Stomach (tissue), 4 donors: ENCODE measurements at regions not wholly inside any gene's neighbourhood (a gene's known extent, or its start where the extent isn't known, plus 50 kb on each side); places are given as distances from the start of the nearest gene placed in this dataset.

Experiments
- CTCF ChIP-seq, 7 experiments: fragments of 450-650 bp in 4 of 7; fragments of 200-600 bp in 3 of 7; sonication (generic) in 3 of 7; IDR thresholded peaks; one replicate each; pipeline ENCODE4 v1.5.1; 2016 to 2019; ENCODE audit warnings: antibody characterized with exemption in 7 of 7, control low read depth in 2 of 7, mild to moderate bottlenecking in 1 of 7
- EP300 ChIP-seq: sonication (generic); formaldehyde crosslinking; IDR thresholded peaks from one replicate; pipeline ENCODE4 v1.6.1; 2017; ENCODE audit warnings: antibody characterized with exemption

- TF ChIP-seq CTCF (IDR thresholded peaks at IDR 0.05) (no peak), EP300 (no peak)
Measured at GRCh38 chr5:142427529-142427928, 102.7 kb upstream of the SPRY4 start.
